Kidney (tissue), 13 donors: ENCODE measurements at regions not wholly inside any gene's neighbourhood (a gene's known extent, or its start where the extent isn't known, plus 50 kb on each side); places are given as distances from the start of the nearest gene placed in this dataset.

Source experiments
- DNase-seq, 5 donors: peaks; one replicate each; pipeline ENCODE4 v3.0.0-alpha.2; 2013 to 2020
- FAIRE-seq: peaks from 2 replicates; lab custom pipeline; 2012; peaks lifted over from hg19 to GRCh38; lab: Jason Lieb, UNC
- H3K27ac ChIP-seq, 2 donors: one replicate each; pipeline ENCODE4 v1.7.0; 2013; ENCODE audit warnings: low read depth in 2 of 2, low read length in 2 of 2, inconsistent platforms in 1 of 2
- H3K27me3 ChIP-seq: one replicate; pipeline ENCODE4 v1.7.1; 2013; ENCODE audit warnings: low read length, inconsistent platforms; ENCODE audit not compliant: control insufficient read depth, insufficient read depth
- H3K36me3 ChIP-seq, 3 donors: one replicate each; pipeline versions ENCODE4 v1.7.0 to v1.7.1; 2013; ENCODE audit warnings: low read length in 3 of 3, control low read depth in 1 of 3, inconsistent platforms in 1 of 3; ENCODE audit not compliant: insufficient read depth in 3 of 3, control insufficient read depth in 2 of 3
- H3K4me1 ChIP-seq, 3 donors: one replicate each; pipeline versions ENCODE4 v1.7.0 to v1.7.1; 2013; ENCODE audit warnings: low read length in 3 of 3, inconsistent platforms in 1 of 3, low read depth in 1 of 3; ENCODE audit not compliant: control insufficient read depth in 2 of 3, insufficient read depth in 2 of 3
- H3K4me3 ChIP-seq, 3 donors: one replicate each; pipeline versions ENCODE4 v1.7.0 to v1.8.1; 2013; ENCODE audit warnings: low read length in 3 of 3, control low read depth in 1 of 3, inconsistent platforms in 1 of 3
- H3K9ac ChIP-seq, 3 donors: one replicate each; pipeline versions ENCODE4 v1.7.0 to v1.7.1; 2013; ENCODE audit warnings: low read length in 3 of 3, control low read depth in 1 of 3, inconsistent platforms in 1 of 3
- H3K9me3 ChIP-seq, 3 donors: one replicate each; pipeline versions ENCODE4 v1.7.0 to v1.7.1; 2013; ENCODE audit warnings: low read length in 3 of 3, control low read depth in 1 of 3, inconsistent platforms in 1 of 3; ENCODE audit not compliant: control insufficient read depth in 2 of 3, insufficient read depth in 1 of 3
- CTCF ChIP-seq: IDR thresholded peaks from 3 replicates; pipeline ENCODE4 v1.5.1; 2012; ENCODE audit warnings: mild to moderate bottlenecking, moderate library complexity, borderline replicate concordance; ENCODE audit not compliant: insufficient read depth; ENCODE audit errors: extremely low read depth
- intact Hi-C: fragments of 100-400 bp; cut with DNase I; formaldehyde crosslinking; loops from one replicate; pipeline ENCODE4 v1.11.1; 2022
- donor health status: control.
- donor health status: control.
- donor health status: control.
- donor health status: control.
- donor health status: control.
- donor health status: DM: yes; HTN: yes; CAD: no.
- donor health status: Normal renal cell carcinoma (clear cell type).

DNA sequence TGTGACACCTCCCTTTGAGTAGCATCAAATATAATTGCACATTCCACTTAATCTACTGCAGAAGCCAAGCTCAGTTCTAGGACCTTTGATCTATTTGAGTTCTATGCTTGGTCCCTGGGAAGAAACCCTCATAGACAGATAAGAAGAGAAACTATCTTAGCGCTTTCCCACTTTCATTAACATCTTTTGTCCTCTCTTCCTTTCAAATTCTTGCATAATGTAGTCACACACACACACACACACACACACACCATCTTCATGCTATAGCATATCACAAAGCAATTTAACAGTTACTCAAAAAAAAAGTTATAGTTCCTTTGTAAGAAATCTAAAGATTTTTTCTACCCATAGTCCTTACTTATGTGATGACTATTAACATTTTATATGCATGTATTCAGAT, 735.9 kb upstream of the PCDH9 start:
- Histone ChIP-seq H3K27ac (no peak overlapping the region), H3K27me3 (no peaks in the 10 kb centered on the region), H3K9me3 (no peaks in the 10 kb centered on the region), H3K9ac (no peak overlapping the region), H3K4me3 (no peak overlapping the region), H3K4me1 (no peaks in the 10 kb centered on the region), H3K36me3 (no peaks in the 10 kb centered on the region)
- intact Hi-C loops: no loop called here
- DNase-seq (no peak), FAIRE-seq (no peak)
- TF ChIP-seq CTCF: no peak

GRCh38 chr13:67964986-67965385, 734.9 kb upstream of the PCDH9 start:
- H3K9ac ChIP-seq: no peak overlapping the region
- H3K27ac ChIP-seq: no peak overlapping the region
- FAIRE-seq (no peak), DNase-seq (peak in 2 of 5 donors; percentile 4 to 5)
- H3K9me3 ChIP-seq: no peaks in the 10 kb centered on the region
- TF ChIP-seq CTCF: no peak
- H3K4me3 ChIP-seq: no peak overlapping the region
- no peaks in the 10 kb centered on the region for H3K36me3 ChIP-seq
- intact Hi-C loops: no loop called here
- no peaks in the 10 kb centered on the region for H3K4me1 ChIP-seq
- no peaks in the 10 kb centered on the region for H3K27me3 ChIP-seq

GRCh38 chr13:67964091-67964490, 734.0 kb upstream of the PCDH9 start:
- no peak for FAIRE-seq
- Histone ChIP-seq H3K27me3 (no peaks in the 10 kb centered on the region), H3K9ac (no peak overlapping the region), H3K4me1 (no peaks in the 10 kb centered on the region), H3K4me3 (no peak overlapping the region), H3K9me3 (no peaks in the 10 kb centered on the region), H3K36me3 (no peaks in the 10 kb centered on the region), H3K27ac (no peak overlapping the region)
- DNase-seq: no peak
- intact Hi-C loops: no loop called here
- no peak for TF ChIP-seq CTCF

DNA sequence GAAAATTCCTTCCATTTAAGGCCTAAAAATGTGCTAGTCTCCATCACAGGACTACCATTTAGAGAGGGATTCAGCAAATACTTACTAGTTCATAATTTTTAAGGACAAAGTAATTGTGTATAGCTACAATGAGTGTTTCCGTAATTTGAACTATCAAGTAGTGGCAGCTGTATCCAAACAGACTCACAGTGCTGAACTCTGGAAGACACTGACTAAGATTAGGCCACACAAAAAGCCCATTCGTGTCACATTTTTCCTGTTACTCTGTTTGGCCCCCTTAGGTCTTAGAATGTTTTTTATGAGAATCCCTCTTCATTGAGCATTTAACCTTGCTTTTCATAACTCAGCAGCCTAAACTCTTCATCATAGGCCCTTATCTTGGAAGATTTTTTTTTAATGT, 731.2 kb upstream of the PCDH9 start:
- no peak overlapping the region for H3K4me3 ChIP-seq
- DNase-seq: peak in 1 of 5 donors; percentile 4
- H3K9ac ChIP-seq: no peak overlapping the region
- no peaks in the 10 kb centered on the region for H3K36me3 ChIP-seq
- intact Hi-C loops: no loop called here
- H3K27ac ChIP-seq: no peak overlapping the region
- H3K9me3 ChIP-seq: no peaks in the 10 kb centered on the region
- H3K4me1 ChIP-seq: no peaks in the 10 kb centered on the region
- FAIRE-seq: no peak
- no peaks in the 10 kb centered on the region for H3K27me3 ChIP-seq
- no peak for TF ChIP-seq CTCF
